ENCODE measurements at regions not wholly inside any gene's neighbourhood (a gene's known extent, or its start where the extent isn't known, plus 50 kb on each side); places are given as distances from the start of the nearest gene placed in this dataset.
"Not testable (repeated sequence)": the region's sequence is repeated elsewhere in the genome, so short reads cannot be mapped to it uniquely, and the experiment has no call there.

- no peaks in the 10 kb centered on the region for H3K36me3 ChIP-seq (ENCODE audit: control insufficient read depth, low read depth, low read length)
- no peaks in the 10 kb centered on the region for H3K9me3 ChIP-seq (ENCODE audit: control insufficient read depth, low read depth, low read length)
- no peak overlapping the region for H3K9ac ChIP-seq (ENCODE audit: low read length)
- H3K27ac ChIP-seq (ENCODE audit: low read length) = no peak overlapping the region
- no peak overlapping the region for H3K4me3 ChIP-seq (ENCODE audit: low read length)
- H3K4me1 ChIP-seq (ENCODE audit: control insufficient read depth, low read depth, low read length) = peaks cover 4% of the 10 kb centered on the region
- H3K27me3 ChIP-seq (ENCODE audit: control insufficient read depth, insufficient read depth, low read length) = no peaks in the 10 kb centered on the region
Measured at GRCh38 chr11:21653951-21654421, 538.9 kb upstream of the ANO5 start.

DNA sequence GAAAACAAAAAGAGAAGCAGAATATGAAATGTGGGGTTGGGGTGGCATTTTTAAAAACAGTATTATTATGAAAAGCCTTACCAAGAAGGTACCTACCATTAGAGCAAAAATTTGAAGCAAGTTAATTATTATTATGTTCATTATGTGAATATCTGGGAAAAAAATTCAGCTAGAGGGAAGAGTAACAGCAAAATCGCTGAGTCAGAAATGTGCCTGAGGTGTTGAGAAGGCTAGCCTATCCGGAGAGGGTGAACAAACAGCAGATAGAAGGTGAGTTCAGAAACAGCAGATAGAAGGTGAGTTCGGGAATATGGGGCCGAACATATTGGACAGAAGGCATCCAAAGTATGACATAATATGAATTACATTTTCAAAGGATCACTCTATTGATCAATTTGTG is 536.8 kb upstream of the ANO5 start:
- Histone ChIP-seq H3K27me3 (ENCODE audit: control insufficient read depth, insufficient read depth, low read length) (no peaks in the 10 kb centered on the region), H3K4me3 (ENCODE audit: low read length) (no peak overlapping the region), H3K27ac (ENCODE audit: low read length) (no peak overlapping the region), H3K9me3 (ENCODE audit: control insufficient read depth, low read depth, low read length) (no peaks in the 10 kb centered on the region), H3K36me3 (ENCODE audit: control insufficient read depth, low read depth, low read length) (no peaks in the 10 kb centered on the region), H3K9ac (ENCODE audit: low read length) (no peak overlapping the region), H3K4me1 (ENCODE audit: control insufficient read depth, low read depth, low read length) (peaks cover 4% of the 10 kb centered on the region)

DNA sequence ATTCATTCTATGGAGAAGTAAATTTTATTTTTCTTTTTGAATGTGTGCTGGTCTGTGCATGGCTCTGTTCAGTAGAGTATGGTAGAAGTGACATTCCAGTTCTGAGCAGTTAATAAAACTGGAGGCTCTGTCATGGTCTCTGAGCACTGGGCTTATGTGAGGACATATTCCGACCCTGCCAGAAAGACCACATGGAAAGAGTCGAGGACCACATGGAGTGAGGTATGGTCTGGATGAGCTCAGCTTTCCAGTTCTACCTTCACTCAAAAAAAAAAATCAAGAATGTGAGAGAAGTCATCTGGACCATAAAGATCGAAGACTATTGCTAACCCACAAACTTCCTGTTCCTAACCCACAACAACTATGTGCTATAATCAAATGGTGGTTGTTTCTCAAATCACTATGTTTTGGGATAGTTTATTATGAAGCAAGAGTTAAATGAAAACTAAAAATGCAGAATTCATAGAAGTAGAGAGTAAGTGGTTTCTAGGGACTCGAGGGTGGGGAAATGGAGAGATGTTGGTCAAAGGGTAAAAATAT is 534.2 kb upstream of the ANO5 start:
- no peaks in the 10 kb centered on the region for H3K9me3 ChIP-seq (ENCODE audit: control insufficient read depth, low read depth, low read length)
- no peaks in the 10 kb centered on the region for H3K36me3 ChIP-seq (ENCODE audit: control insufficient read depth, low read depth, low read length)
- H3K4me1 ChIP-seq (ENCODE audit: control insufficient read depth, low read depth, low read length) = peaks cover 2% of the 10 kb centered on the region
- no peak overlapping the region for H3K27ac ChIP-seq (ENCODE audit: low read length)
- no peaks in the 10 kb centered on the region for H3K27me3 ChIP-seq (ENCODE audit: control insufficient read depth, insufficient read depth, low read length)
- H3K9ac ChIP-seq (ENCODE audit: low read length) = no peak overlapping the region
- H3K4me3 ChIP-seq (ENCODE audit: low read length) = no peak overlapping the region

DNA sequence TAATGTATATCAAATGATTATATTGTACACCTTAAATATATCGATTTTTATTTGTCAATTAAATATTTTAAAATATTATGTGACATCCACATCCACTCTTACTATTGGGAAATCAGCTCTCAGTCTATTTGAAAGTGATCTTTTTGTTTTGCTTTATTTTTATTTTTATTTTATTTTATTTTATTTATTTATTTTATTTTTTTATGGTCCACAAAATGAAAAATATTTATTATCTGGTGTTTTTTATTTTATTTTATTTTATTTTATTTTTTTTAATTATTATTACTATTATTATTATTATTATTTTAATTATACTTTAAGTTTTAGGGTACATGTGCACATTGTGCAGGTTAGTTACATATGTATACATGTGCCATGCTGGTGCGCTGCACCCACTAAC is 533.5 kb upstream of the ANO5 start:
- H3K4me3 ChIP-seq (ENCODE audit: low read length); H3K9me3 ChIP-seq (ENCODE audit: control insufficient read depth, low read depth, low read length); H3K27me3 ChIP-seq (ENCODE audit: control insufficient read depth, insufficient read depth, low read length); H3K4me1 ChIP-seq (ENCODE audit: control insufficient read depth, low read depth, low read length); H3K9ac ChIP-seq (ENCODE audit: low read length); H3K36me3 ChIP-seq (ENCODE audit: control insufficient read depth, low read depth, low read length); H3K27ac ChIP-seq (ENCODE audit: low read length): not testable (repeated sequence)

DNA sequence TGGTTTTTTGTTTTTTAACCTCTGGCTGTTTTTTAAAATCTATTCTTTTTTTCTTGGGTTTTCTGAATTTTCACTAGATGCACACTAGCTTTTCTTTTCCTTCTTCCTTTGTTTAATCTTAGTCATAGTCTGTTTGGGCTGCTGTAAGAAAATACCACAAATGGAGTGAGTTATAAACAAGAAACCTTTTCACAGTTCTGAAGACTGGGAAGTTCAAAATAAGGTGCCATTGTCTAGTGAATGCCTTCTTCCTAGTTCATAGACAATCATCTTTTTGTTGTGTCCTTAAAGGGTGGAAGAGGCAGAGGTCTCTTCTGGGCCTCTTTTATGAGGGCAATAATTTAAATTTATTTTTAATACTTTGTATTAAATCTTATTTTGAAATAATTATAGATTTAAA is 532.9 kb upstream of the ANO5 start:
- H3K27me3 ChIP-seq (ENCODE audit: control insufficient read depth, insufficient read depth, low read length) = no peaks in the 10 kb centered on the region
- H3K4me3 ChIP-seq (ENCODE audit: low read length) = no peak overlapping the region
- H3K4me1 ChIP-seq (ENCODE audit: control insufficient read depth, low read depth, low read length) = no peaks in the 10 kb centered on the region
- H3K9ac ChIP-seq (ENCODE audit: low read length) = no peak overlapping the region
- no peak overlapping the region for H3K27ac ChIP-seq (ENCODE audit: low read length)
- no peaks in the 10 kb centered on the region for H3K36me3 ChIP-seq (ENCODE audit: control insufficient read depth, low read depth, low read length)
- H3K9me3 ChIP-seq (ENCODE audit: control insufficient read depth, low read depth, low read length) = no peaks in the 10 kb centered on the region

DNA sequence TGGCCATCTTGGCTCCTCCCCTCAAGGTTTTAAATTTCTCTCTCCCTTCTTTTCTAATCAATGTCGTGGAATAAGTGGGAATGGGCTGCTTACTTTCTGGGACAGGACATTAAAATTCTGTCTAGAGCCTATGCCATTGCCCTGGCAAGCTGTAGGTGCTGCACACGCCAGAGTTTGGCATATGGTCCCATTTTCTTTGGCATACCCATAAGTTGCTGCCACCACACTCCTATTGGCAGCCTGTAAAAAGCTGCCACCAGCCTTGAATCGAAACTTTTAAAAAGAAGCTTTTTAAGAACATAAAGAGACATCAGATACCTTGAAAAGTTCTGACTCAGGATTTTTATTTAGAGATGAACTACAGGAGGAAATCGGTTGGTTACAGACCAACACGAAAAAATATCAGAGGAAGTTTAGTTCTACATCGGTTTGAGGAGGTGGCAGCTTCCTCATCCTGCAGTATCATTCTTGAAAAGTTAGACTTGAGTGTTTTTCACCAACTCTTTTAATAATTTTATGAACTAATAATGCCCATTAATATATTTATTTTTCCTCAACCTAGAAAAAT is 517.8 kb upstream of the ANO5 start:
- no peaks in the 10 kb centered on the region for H3K9me3 ChIP-seq (ENCODE audit: control insufficient read depth, low read depth, low read length)
- H3K27ac ChIP-seq (ENCODE audit: low read length) = no peak overlapping the region
- no peaks in the 10 kb centered on the region for H3K4me1 ChIP-seq (ENCODE audit: control insufficient read depth, low read depth, low read length)
- H3K36me3 ChIP-seq (ENCODE audit: control insufficient read depth, low read depth, low read length) = no peaks in the 10 kb centered on the region
- no peak overlapping the region for H3K9ac ChIP-seq (ENCODE audit: low read length)
- H3K27me3 ChIP-seq (ENCODE audit: control insufficient read depth, insufficient read depth, low read length) = no peaks in the 10 kb centered on the region
- no peak overlapping the region for H3K4me3 ChIP-seq (ENCODE audit: low read length)

GRCh38 chr11:21687643-21688042 is 505.2 kb upstream of the ANO5 start:
- no peak overlapping the region for H3K9ac ChIP-seq (ENCODE audit: low read length)
- no peaks in the 10 kb centered on the region for H3K27me3 ChIP-seq (ENCODE audit: control insufficient read depth, insufficient read depth, low read length)
- H3K36me3 ChIP-seq (ENCODE audit: control insufficient read depth, low read depth, low read length) = no peaks in the 10 kb centered on the region
- H3K4me1 ChIP-seq (ENCODE audit: control insufficient read depth, low read depth, low read length) = no peaks in the 10 kb centered on the region
- no peak overlapping the region for H3K4me3 ChIP-seq (ENCODE audit: low read length)
- no peaks in the 10 kb centered on the region for H3K9me3 ChIP-seq (ENCODE audit: control insufficient read depth, low read depth, low read length)
- no peak overlapping the region for H3K27ac ChIP-seq (ENCODE audit: low read length)

GRCh38 chr11:21704539-21704938 is 488.3 kb upstream of the ANO5 start:
- H3K9ac ChIP-seq (ENCODE audit: low read length) = no peak overlapping the region
- no peak overlapping the region for H3K27ac ChIP-seq (ENCODE audit: low read length)
- no peaks in the 10 kb centered on the region for H3K27me3 ChIP-seq (ENCODE audit: control insufficient read depth, insufficient read depth, low read length)
- no peaks in the 10 kb centered on the region for H3K9me3 ChIP-seq (ENCODE audit: control insufficient read depth, low read depth, low read length)
- no peaks in the 10 kb centered on the region for H3K36me3 ChIP-seq (ENCODE audit: control insufficient read depth, low read depth, low read length)
- H3K4me1 ChIP-seq (ENCODE audit: control insufficient read depth, low read depth, low read length) = peaks cover 14% of the 10 kb centered on the region
- H3K4me3 ChIP-seq (ENCODE audit: low read length) = no peak overlapping the region

DNA sequence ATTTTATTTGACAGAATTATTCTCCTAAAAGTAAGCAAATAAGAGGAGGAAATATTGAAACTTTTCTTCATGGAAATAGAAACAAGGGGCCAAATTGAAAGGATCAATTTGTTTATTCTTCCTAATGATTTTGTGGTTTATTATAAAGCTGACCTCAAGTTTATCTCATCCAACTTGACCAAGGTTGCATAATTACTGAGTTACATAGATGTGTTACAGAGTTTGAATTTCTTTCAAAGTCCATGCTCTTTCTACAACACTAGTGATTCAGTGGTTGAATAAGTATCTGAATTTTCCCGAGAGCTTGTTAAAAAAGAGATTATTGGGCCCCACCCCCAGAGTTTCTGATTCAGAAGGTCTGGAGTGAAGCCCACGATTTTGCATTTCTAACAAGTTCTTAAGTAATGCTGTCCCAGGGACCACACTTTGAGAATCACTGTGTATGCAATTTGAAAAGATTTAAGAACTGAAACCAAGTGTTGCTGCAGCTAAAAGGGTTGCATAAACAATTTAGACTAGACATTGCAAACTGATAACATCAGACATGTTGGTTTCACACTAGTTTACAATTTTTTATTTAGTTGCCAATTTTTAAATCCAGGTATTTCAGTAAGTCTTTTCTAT is 485.7 kb upstream of the ANO5 start:
- H3K9ac ChIP-seq (ENCODE audit: low read length) = no peak overlapping the region
- H3K4me3 ChIP-seq (ENCODE audit: low read length) = no peak overlapping the region
- no peaks in the 10 kb centered on the region for H3K9me3 ChIP-seq (ENCODE audit: control insufficient read depth, low read depth, low read length)
- H3K27me3 ChIP-seq (ENCODE audit: control insufficient read depth, insufficient read depth, low read length) = no peaks in the 10 kb centered on the region
- H3K36me3 ChIP-seq (ENCODE audit: control insufficient read depth, low read depth, low read length) = no peaks in the 10 kb centered on the region
- H3K4me1 ChIP-seq (ENCODE audit: control insufficient read depth, low read depth, low read length) = peaks cover 12% of the 10 kb centered on the region
- no peak overlapping the region for H3K27ac ChIP-seq (ENCODE audit: low read length)

DNA sequence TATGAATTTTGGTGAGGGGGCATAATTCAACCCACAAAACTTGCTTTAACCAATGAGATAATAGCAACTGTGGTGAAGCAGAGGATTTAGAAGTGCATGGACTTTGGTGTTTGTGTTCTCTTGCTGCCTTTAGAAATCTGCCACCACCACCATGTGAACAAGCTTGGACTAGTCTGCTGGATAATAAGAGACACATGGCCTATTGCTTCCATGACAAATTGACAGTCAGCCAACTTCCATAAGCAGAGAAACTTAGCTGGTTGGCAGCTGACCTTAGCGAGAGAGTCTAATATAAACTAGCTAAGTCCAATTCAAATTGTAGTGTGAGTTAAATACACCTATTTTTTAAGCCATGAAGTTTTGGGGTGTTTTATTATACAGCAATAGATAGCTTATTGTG is 482.1 kb upstream of the ANO5 start:
- no peak overlapping the region for H3K27ac ChIP-seq (ENCODE audit: low read length)
- no peaks in the 10 kb centered on the region for H3K36me3 ChIP-seq (ENCODE audit: control insufficient read depth, low read depth, low read length)
- no peak overlapping the region for H3K4me3 ChIP-seq (ENCODE audit: low read length)
- H3K9ac ChIP-seq (ENCODE audit: low read length) = no peak overlapping the region
- no peaks in the 10 kb centered on the region for H3K9me3 ChIP-seq (ENCODE audit: control insufficient read depth, low read depth, low read length)
- peaks cover 12% of the 10 kb centered on the region for H3K4me1 ChIP-seq (ENCODE audit: control insufficient read depth, low read depth, low read length)
- no peaks in the 10 kb centered on the region for H3K27me3 ChIP-seq (ENCODE audit: control insufficient read depth, insufficient read depth, low read length)

DNA sequence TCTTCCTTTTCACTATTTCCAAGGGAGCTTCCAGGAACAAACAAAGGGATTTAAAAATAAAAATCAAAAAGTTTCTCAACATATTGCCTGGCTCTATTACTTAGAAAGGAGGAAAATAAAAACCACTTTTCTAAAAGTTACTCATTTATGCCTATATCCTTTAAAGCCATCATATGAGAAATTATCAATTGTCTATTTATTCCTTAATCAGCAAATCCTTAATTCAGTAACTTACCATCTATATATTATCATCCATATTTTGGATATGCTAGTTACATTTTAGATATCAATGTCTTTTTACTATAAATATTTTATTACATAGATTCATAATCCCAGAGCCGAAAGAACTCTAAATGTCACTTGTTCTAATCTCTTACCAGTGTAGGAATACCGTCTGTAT is 481.5 kb upstream of the ANO5 start:
- Histone ChIP-seq H3K4me3 (ENCODE audit: low read length) (no peak overlapping the region), H3K9ac (ENCODE audit: low read length) (no peak overlapping the region), H3K27me3 (ENCODE audit: control insufficient read depth, insufficient read depth, low read length) (no peaks in the 10 kb centered on the region), H3K4me1 (ENCODE audit: control insufficient read depth, low read depth, low read length) (peaks cover 12% of the 10 kb centered on the region), H3K36me3 (ENCODE audit: control insufficient read depth, low read depth, low read length) (no peaks in the 10 kb centered on the region), H3K27ac (ENCODE audit: low read length) (no peak overlapping the region), H3K9me3 (ENCODE audit: control insufficient read depth, low read depth, low read length) (no peaks in the 10 kb centered on the region)

DNA sequence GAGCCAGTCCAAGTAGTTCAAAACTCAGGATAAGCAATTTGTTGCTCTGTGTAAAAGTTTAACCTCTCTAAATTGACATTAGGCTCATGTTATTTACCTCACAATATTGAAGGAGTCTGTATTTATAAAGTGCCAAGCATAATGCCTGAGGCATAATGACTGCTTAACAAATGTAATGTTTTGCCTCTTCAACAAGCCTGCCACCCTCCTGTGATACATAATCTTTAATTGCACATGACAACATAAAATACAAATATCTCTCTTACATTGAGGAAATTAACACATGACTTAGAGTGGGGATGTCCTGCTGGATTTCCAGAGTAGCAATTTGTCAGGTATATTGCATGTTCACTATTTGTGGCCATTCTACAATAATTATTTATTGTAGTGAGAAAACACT is 469.2 kb upstream of the ANO5 start:
- Histone ChIP-seq H3K9me3 (ENCODE audit: control insufficient read depth, low read depth, low read length) (no peaks in the 10 kb centered on the region), H3K27me3 (ENCODE audit: control insufficient read depth, insufficient read depth, low read length) (no peaks in the 10 kb centered on the region), H3K4me3 (ENCODE audit: low read length) (no peak overlapping the region), H3K4me1 (ENCODE audit: control insufficient read depth, low read depth, low read length) (no peaks in the 10 kb centered on the region), H3K9ac (ENCODE audit: low read length) (no peak overlapping the region), H3K36me3 (ENCODE audit: control insufficient read depth, low read depth, low read length) (no peaks in the 10 kb centered on the region), H3K27ac (ENCODE audit: low read length) (no peak overlapping the region)

All from iPS-18a (cell line).